Type B pancreatic cell (in vitro differentiated cells): ENCODE measurements at regions not wholly inside any gene's neighbourhood (a gene's known extent, or its start where the extent isn't known, plus 50 kb on each side); places are given as distances from the start of the nearest gene placed in this dataset.

Experiments used
- DNase-seq: peaks from one replicate; pipeline ENCODE4 v3.0.0; 2021; ENCODE audit warnings: mixed read lengths; ENCODE audit not compliant: unreplicated experiment; ENCODE audit errors: extremely low spot score
- H3K27ac Mint-ChIP-seq: 2 replicates; pipeline ENCODE4 v1.8.0; 2021; ENCODE audit warnings: mild to moderate bottlenecking, mixed read lengths
- H3K27me3 Mint-ChIP-seq: 2 replicates; pipeline ENCODE4 v1.8.0; 2021; ENCODE audit warnings: mixed read lengths
- H3K36me3 Mint-ChIP-seq: 2 replicates; pipeline ENCODE4 v1.8.0; 2021; ENCODE audit warnings: mixed read lengths
- H3K4me1 Mint-ChIP-seq: one replicate; pipeline ENCODE4 v1.8.0; 2021; ENCODE audit warnings: mixed read lengths; ENCODE audit not compliant: unreplicated experiment
- H3K4me3 Mint-ChIP-seq: 2 replicates; pipeline ENCODE4 v1.8.0; 2021; ENCODE audit warnings: mild to moderate bottlenecking, mixed read lengths
- H3K9me3 Mint-ChIP-seq: 2 replicates; pipeline ENCODE4 v1.8.0; 2021; ENCODE audit warnings: mixed read lengths
- CTCF ChIP-seq: fragments of 200-600 bp; sonication (generic); conservative IDR thresholded peaks from 2 replicates; pipeline ENCODE4 v1.5.0; 2021; ENCODE audit warnings: antibody characterized with exemption, mild to moderate bottlenecking

GRCh38 chr1:220342853-220343252 lies 70.6 kb upstream of the RAB3GAP2 start:
- Mint-ChIP-seq H3K4me1 (no peaks in the 10 kb centered on the region), H3K27me3 (no peaks in the 10 kb centered on the region), H3K36me3 (no peaks in the 10 kb centered on the region), H3K9me3 (no peaks in the 10 kb centered on the region), H3K4me3 (no peak overlapping the region), H3K27ac (no peak overlapping the region)
- no peak for TF ChIP-seq CTCF
- no peak for DNase-seq

GRCh38 chr1:220341126-220341525 lies 68.9 kb upstream of the RAB3GAP2 start:
- no peak overlapping the region for H3K27ac Mint-ChIP-seq
- H3K4me1 Mint-ChIP-seq = peaks cover 4% of the 10 kb centered on the region
- no peak overlapping the region for H3K4me3 Mint-ChIP-seq
- no peaks in the 10 kb centered on the region for H3K27me3 Mint-ChIP-seq
- no peak for DNase-seq
- peaks cover 5% of the 10 kb centered on the region for H3K9me3 Mint-ChIP-seq
- no peaks in the 10 kb centered on the region for H3K36me3 Mint-ChIP-seq
- TF ChIP-seq CTCF = no peak

- no peaks in the 10 kb centered on the region for H3K36me3 Mint-ChIP-seq
- DNase-seq = no peak
- H3K4me3 Mint-ChIP-seq = no peak overlapping the region
- peaks cover 5% of the 10 kb centered on the region for H3K9me3 Mint-ChIP-seq
- H3K27ac Mint-ChIP-seq = no peak overlapping the region
- no peak for TF ChIP-seq CTCF
- H3K4me1 Mint-ChIP-seq = peaks cover 4% of the 10 kb centered on the region
- no peaks in the 10 kb centered on the region for H3K27me3 Mint-ChIP-seq
Measured at GRCh38 chr1:220339581-220339980, 67.3 kb upstream of the RAB3GAP2 start.

- H3K27ac Mint-ChIP-seq = no peak overlapping the region
- no peaks in the 10 kb centered on the region for H3K36me3 Mint-ChIP-seq
- H3K9me3 Mint-ChIP-seq = peaks cover 5% of the 10 kb centered on the region
- peaks cover 4% of the 10 kb centered on the region for H3K4me1 Mint-ChIP-seq
- H3K27me3 Mint-ChIP-seq = no peaks in the 10 kb centered on the region
- no peak for DNase-seq
- TF ChIP-seq CTCF = no peak
- no peak overlapping the region for H3K4me3 Mint-ChIP-seq
Measured at GRCh38 chr1:220338759-220339158, 66.5 kb upstream of the RAB3GAP2 start.

- Mint-ChIP-seq H3K4me1 (peaks cover 4% of the 10 kb centered on the region), H3K9me3 (peaks cover 5% of the 10 kb centered on the region), H3K27ac (peak overlapping the region; percentile 93), H3K36me3 (no peaks in the 10 kb centered on the region), H3K4me3 (no peak overlapping the region), H3K27me3 (no peaks in the 10 kb centered on the region)
- DNase-seq = no peak
- TF ChIP-seq CTCF = no peak
Measured at GRCh38 chr1:220336391-220337031, 64.3 kb upstream of the RAB3GAP2 start.

- TF ChIP-seq CTCF = no peak
- Mint-ChIP-seq H3K9me3 (peaks cover 5% of the 10 kb centered on the region), H3K36me3 (no peaks in the 10 kb centered on the region), H3K27ac (peak overlapping the region; percentile 93), H3K27me3 (no peaks in the 10 kb centered on the region), H3K4me1 (peaks cover 12% of the 10 kb centered on the region), H3K4me3 (no peak overlapping the region)
- no peak for DNase-seq
Measured at GRCh38 chr1:220335668-220336067, 63.4 kb upstream of the RAB3GAP2 start.
